AG10803 (cell line): ENCODE measurements at regions not wholly inside any gene's neighbourhood (a gene's known extent, or its start where the extent isn't known, plus 50 kb on each side); places are given as distances from the start of the nearest gene placed in this dataset.
A peak's percentile ranks its signal among the peaks of the same experiment; 100 is the strongest.

Experiments used
- DNase-seq: peaks from one replicate; pipeline ENCODE4 v3.0.0; 2010; ENCODE audit warnings: low read depth
- H3K4me3 ChIP-seq: 2 replicates; pipeline ENCODE4 v1.5.1; 2011; ENCODE audit warnings: mild to moderate bottlenecking, low read length, control low read depth
- CTCF ChIP-seq: conservative IDR thresholded peaks from 2 replicates; pipeline ENCODE4 v1.5.1; 2011; ENCODE audit warnings: mild to moderate bottlenecking, low read length, control low read depth, inconsistent platforms

GRCh38 chr3:87161013-87161412 lies 66.1 kb upstream of the CHMP2B start:
- no peak for TF ChIP-seq CTCF
- no peak for DNase-seq
- no peak overlapping the region for H3K4me3 ChIP-seq

- no peak for DNase-seq
- TF ChIP-seq CTCF = no peak
- H3K4me3 ChIP-seq = no peak overlapping the region
These were observed 68.3 kb upstream of the CHMP2B start for GRCh38 chr3:87158823-87159222.

- no peak for DNase-seq
- H3K4me3 ChIP-seq = no peak overlapping the region
These were observed 79.1 kb upstream of the CHMP2B start for GRCh38 chr3:87148020-87148419.

GRCh38 chr3:87147562-87147961 lies 79.5 kb upstream of the CHMP2B start:
- TF ChIP-seq CTCF = no peak
- DNase-seq = no peak

More at GRCh38 chr3:87148020-87148419, 79.1 kb upstream of the CHMP2B start:
- no peak for TF ChIP-seq CTCF

GRCh38 chr3:87145553-87145952 lies 81.6 kb upstream of the CHMP2B start:
- peak; percentile 32 for DNase-seq
- TF ChIP-seq CTCF = peak; percentile 57
- no peak overlapping the region for H3K4me3 ChIP-seq

More at GRCh38 chr3:87147562-87147961, 79.5 kb upstream of the CHMP2B start:
- no peak overlapping the region for H3K4me3 ChIP-seq

- no peak overlapping the region for H3K4me3 ChIP-seq
- TF ChIP-seq CTCF = no peak
- no peak for DNase-seq
These were observed 91.0 kb upstream of the CHMP2B start for GRCh38 chr3:87136066-87136596.

GRCh38 chr3:87135412-87135811 lies 91.7 kb upstream of the CHMP2B start:
- no peak for TF ChIP-seq CTCF
- DNase-seq = no peak
- no peak overlapping the region for H3K4me3 ChIP-seq
